Transverse colon (tissue), 4 donors: ENCODE measurements at regions not wholly inside any gene's neighbourhood (a gene's known extent, or its start where the extent isn't known, plus 50 kb on each side); places are given as distances from the start of the nearest gene placed in this dataset.

Experiments used
- DNase-seq: peaks from one replicate; pipeline ENCODE4 v3.0.0-alpha.2; 2019
- H3K27ac ChIP-seq, 4 donors: fragments of 200-600 bp; sonication (generic); 2 replicates each; pipeline ENCODE4 v1.5.1; 2016 to 2018; ENCODE audit warnings: inconsistent platforms in 4 of 4
- H3K27me3 ChIP-seq: fragments of 200-600 bp; sonication (generic); 2 replicates; pipeline ENCODE4 v1.5.1; 2017; ENCODE audit warnings: inconsistent platforms
- H3K36me3 ChIP-seq, 4 donors: fragments of 200-600 bp; sonication (generic); 2 replicates each; pipeline ENCODE4 v1.5.1; 2017 to 2019; ENCODE audit warnings: inconsistent platforms in 4 of 4
- H3K4me1 ChIP-seq, 4 donors: fragments of 200-600 bp; sonication (generic); 2 replicates each; pipeline ENCODE4 v1.5.1; 2017 to 2020; ENCODE audit warnings: inconsistent platforms in 4 of 4
- H3K4me3 ChIP-seq, 4 donors: fragments of 200-600 bp; sonication (generic); 1 replicate in 1 of 4; 2 replicates in 3 of 4; pipeline versions ENCODE4 v1.5.1 to v1.6.1; 2017 to 2019; ENCODE audit warnings: inconsistent platforms in 4 of 4
- H3K9me3 ChIP-seq, 2 donors: fragments of 200-600 bp; sonication (generic); 2 replicates each; pipeline ENCODE4 v1.5.1; 2017 to 2019; ENCODE audit warnings: inconsistent platforms in 2 of 2
- CTCF ChIP-seq, 5 experiments: fragments of 200-600 bp in 3 of 5; fragments of 450-650 bp in 2 of 5; sonication (generic) in 3 of 5; IDR thresholded peaks; 1 replicate in 2 of 5; 2 replicates in 3 of 5; pipeline ENCODE4 v1.5.1; 2016 to 2017; ENCODE audit warnings: antibody characterized with exemption in 5 of 5, inconsistent platforms in 3 of 5, mild to moderate bottlenecking in 2 of 5, moderate library complexity in 1 of 5
- EP300 ChIP-seq: sonication (generic); formaldehyde crosslinking; IDR thresholded peaks from one replicate; pipeline ENCODE4 v1.6.1; 2017; ENCODE audit warnings: antibody characterized with exemption, low read depth
- POLR2A ChIP-seq: fragments of 450-650 bp; IDR thresholded peaks from one replicate; pipeline ENCODE4 v1.6.1; 2016; ENCODE audit warnings: antibody characterized with exemption, mild to moderate bottlenecking, moderate library complexity
- POLR2AphosphoS5 ChIP-seq, 3 donors: sonication (generic); formaldehyde crosslinking; IDR thresholded peaks; one replicate each; pipeline ENCODE4 v1.6.1; 2016; ENCODE audit warnings: antibody characterized with exemption in 3 of 3
- WGBS, 2 donors: methylation state at CpG; one replicate each; pipeline ENCODE4 v1.1.5; 2018; ENCODE audit warnings: low coverage in 1 of 2; 5-methylcytosine and 5-hydroxymethylcytosine counted together
- in situ Hi-C, 4 donors: fragments of 200-750 bp; cut with MboI; loops; one replicate each; pipeline versions ENCODE4 v1.15.0 to v1.15.1; 2017; ENCODE audit warnings: low sequenced_read_pairs in 3 of 4, low pct_ligation_motif_present in 1 of 4, low pct_unique_long_range_greater_than_20kb in 1 of 4
- intact Hi-C: fragments of 100-400 bp; cut with DNase I; formaldehyde crosslinking; loops from one replicate; pipeline ENCODE4 v1.15.1; 2023; ENCODE audit warnings: low total_unique reads

DNA sequence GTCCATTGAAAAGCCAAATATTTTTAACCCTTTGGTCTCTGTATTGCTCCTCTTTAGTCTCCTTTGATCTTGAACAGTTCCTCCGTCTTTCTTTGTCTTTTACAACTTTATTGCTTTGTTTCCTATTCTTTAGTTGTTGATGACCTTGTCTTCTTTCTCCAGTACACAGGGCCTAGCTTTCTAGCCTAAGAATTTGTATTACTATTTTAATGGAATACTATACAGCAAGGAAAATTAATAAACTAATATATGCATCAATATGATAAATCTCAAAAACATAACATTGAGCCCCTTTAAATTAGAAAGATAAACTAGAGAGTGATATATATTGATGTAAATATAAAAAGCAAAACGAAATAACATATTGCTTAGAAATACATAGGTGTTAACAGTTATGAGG, 88.7 kb downstream of the NR1D2 start:
- H3K27me3 ChIP-seq: no peaks in the 10 kb centered on the region
- in situ Hi-C loops: no loop called here
- no peaks in the 10 kb centered on the region for H3K9me3 ChIP-seq
- H3K4me1 ChIP-seq: no peaks in the 10 kb centered on the region
- H3K36me3 ChIP-seq: no peaks in the 10 kb centered on the region
- 67 to 78% methylated on average over 2 of the region's 2 CpGs for WGBS, 2 donors
- TF ChIP-seq POLR2A: no peak
- TF ChIP-seq EP300: no peak
- no peak for TF ChIP-seq CTCF (IDR thresholded peaks at IDR 0.05)
- no peak for TF ChIP-seq POLR2AphosphoS5 (IDR thresholded peaks at IDR 0.05)
- no peak overlapping the region for H3K4me3 ChIP-seq
- intact Hi-C loops: no loop called here
- DNase-seq: no peak
- no peak overlapping the region for H3K27ac ChIP-seq

DNA sequence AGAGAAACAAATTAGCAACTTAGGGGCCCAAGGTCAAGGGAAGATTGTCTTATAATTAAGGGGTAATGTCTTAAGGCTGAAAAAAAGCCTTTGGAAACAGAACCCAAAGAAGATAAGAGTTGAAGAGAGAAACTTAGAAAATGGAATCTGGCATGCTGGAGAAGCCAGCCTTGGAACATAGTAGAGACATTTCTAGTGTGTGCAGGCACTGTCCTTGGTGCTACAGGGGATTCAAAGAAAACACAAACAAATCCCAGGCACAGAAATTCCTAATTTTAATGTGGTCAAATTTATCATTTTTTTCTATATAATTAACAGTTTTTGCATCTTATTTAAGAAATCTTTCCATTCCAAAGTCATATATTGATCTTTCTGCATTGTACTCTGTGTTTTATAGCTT, 89.4 kb downstream of the NR1D2 start:
- intact Hi-C loops: no loop called here
- H3K9me3 ChIP-seq: no peaks in the 10 kb centered on the region
- H3K36me3 ChIP-seq: no peaks in the 10 kb centered on the region
- no peak for TF ChIP-seq POLR2A
- no peak for TF ChIP-seq CTCF (IDR thresholded peaks at IDR 0.05)
- no peak for TF ChIP-seq POLR2AphosphoS5 (IDR thresholded peaks at IDR 0.05)
- no peak for TF ChIP-seq EP300
- in situ Hi-C loops: no loop called here
- no peak for DNase-seq
- no peak overlapping the region for H3K27ac ChIP-seq
- no peaks in the 10 kb centered on the region for H3K27me3 ChIP-seq
- no peak overlapping the region for H3K4me3 ChIP-seq
- no peaks in the 10 kb centered on the region for H3K4me1 ChIP-seq

DNA sequence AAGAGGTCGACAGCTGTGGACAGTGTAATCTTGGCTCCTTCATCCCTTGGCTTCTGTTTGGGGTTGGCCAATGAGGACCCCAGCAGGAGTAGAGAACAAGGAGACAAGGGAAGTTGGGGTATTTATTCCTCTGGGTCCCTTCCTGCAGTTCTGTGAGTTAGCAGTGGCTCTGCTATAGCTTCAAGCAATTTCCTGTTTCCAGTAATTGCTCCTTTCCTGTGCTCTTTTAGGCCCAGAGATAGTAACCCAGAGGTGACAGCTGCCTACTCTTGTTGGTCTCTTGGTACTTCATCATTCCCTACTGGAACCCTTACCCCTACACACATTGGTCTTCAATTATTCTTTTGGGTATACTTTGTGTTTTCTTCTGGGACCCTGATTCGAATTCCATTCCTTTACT, 92.9 kb downstream of the NR1D2 start:
- Histone ChIP-seq H3K27ac (no peak overlapping the region), H3K9me3 (no peaks in the 10 kb centered on the region), H3K4me3 (no peak overlapping the region), H3K36me3 (no peaks in the 10 kb centered on the region), H3K4me1 (peaks cover 0 to 2% (median 2%) of the 10 kb centered on the region in 4 donors), H3K27me3 (no peaks in the 10 kb centered on the region)
- no peak for TF ChIP-seq POLR2A
- TF ChIP-seq EP300: no peak
- TF ChIP-seq CTCF (IDR thresholded peaks at IDR 0.05): no peak
- TF ChIP-seq POLR2AphosphoS5 (IDR thresholded peaks at IDR 0.05): no peak
- 57 to 89% methylated on average over 1 to 2 of the region's 2 CpGs for WGBS, 2 donors
- in situ Hi-C loops: no loop called here
- intact Hi-C loops: no loop called here
- DNase-seq: no peak

GRCh38 chr3:24040311-24040710, 95.2 kb downstream of the NR1D2 start:
- peaks cover 0 to 6% (median 6%) of the 10 kb centered on the region in 4 donors for H3K4me1 ChIP-seq
- DNase-seq: no peak
- no peaks in the 10 kb centered on the region for H3K27me3 ChIP-seq
- TF ChIP-seq POLR2A (no peak), CTCF (IDR thresholded peaks at IDR 0.05) (no peak), EP300 (no peak), POLR2AphosphoS5 (IDR thresholded peaks at IDR 0.05) (no peak)
- intact Hi-C loops (no loop called here), in situ Hi-C loops (no loop called here)
- 84 to 87% methylated on average over 3 of the region's 3 CpGs for WGBS, 2 donors
- no peaks in the 10 kb centered on the region for H3K9me3 ChIP-seq
- no peak overlapping the region for H3K27ac ChIP-seq
- H3K36me3 ChIP-seq: no peaks in the 10 kb centered on the region
- no peak overlapping the region for H3K4me3 ChIP-seq
